ENCODE measurements at regions not wholly inside any gene's neighbourhood (a gene's known extent, or its start where the extent isn't known, plus 50 kb on each side); places are given as distances from the start of the nearest gene placed in this dataset.
"Not testable (repeated sequence)": the region's sequence is repeated elsewhere in the genome, so short reads cannot be mapped to it uniquely, and the experiment has no call there.

- no peak for DNase-seq
Observed at GRCh38 chr5:99544356-99544755, 615.5 kb upstream of the CHD1 start.

- DNase-seq: no peak
Observed at GRCh38 chr5:99543841-99544240, 615.0 kb upstream of the CHD1 start.

GRCh38 chr5:99534241-99534640 lies 605.4 kb upstream of the CHD1 start:
- DNase-seq: not testable (repeated sequence)

- not testable (repeated sequence) for DNase-seq
Observed at GRCh38 chr5:99521666-99522065, 592.9 kb upstream of the CHD1 start.

- not testable (repeated sequence) for DNase-seq
Observed at GRCh38 chr5:99515864-99516490, 587.2 kb upstream of the CHD1 start.

GRCh38 chr5:99510237-99510866 lies 581.5 kb upstream of the CHD1 start:
- not testable (repeated sequence) for DNase-seq

GRCh38 chr5:99509064-99509463 lies 580.3 kb upstream of the CHD1 start:
- DNase-seq: not testable (repeated sequence)

GRCh38 chr5:99495456-99495855 lies 566.6 kb upstream of the CHD1 start:
- not testable (repeated sequence) for DNase-seq

- not testable (repeated sequence) for DNase-seq
Observed at GRCh38 chr5:99478450-99478849, 549.6 kb upstream of the CHD1 start.

GRCh38 chr5:99473328-99473727 lies 544.5 kb upstream of the CHD1 start:
- DNase-seq: not testable (repeated sequence)

GRCh38 chr5:99471726-99472125 lies 542.9 kb upstream of the CHD1 start:
- DNase-seq: not testable (repeated sequence)

- DNase-seq: not testable (repeated sequence)
Observed at GRCh38 chr5:99471178-99471577, 542.4 kb upstream of the CHD1 start.

- not testable (repeated sequence) for DNase-seq
Observed at GRCh38 chr5:99470636-99471035, 541.8 kb upstream of the CHD1 start.

GRCh38 chr5:99460701-99461100 lies 531.9 kb upstream of the CHD1 start:
- no peak for DNase-seq

- no peak for DNase-seq
Observed at GRCh38 chr5:99453196-99453595, 524.4 kb upstream of the CHD1 start.

GRCh38 chr5:99449786-99450185 lies 521.0 kb upstream of the CHD1 start:
- DNase-seq: no peak

- no peak for DNase-seq
Observed at GRCh38 chr5:99445805-99446204, 517.0 kb upstream of the CHD1 start.

- DNase-seq: no peak
Observed at GRCh38 chr5:99441235-99441634, 512.4 kb upstream of the CHD1 start.

- DNase-seq: no peak
Observed at GRCh38 chr5:99438619-99439018, 509.8 kb upstream of the CHD1 start.

GRCh38 chr5:99437986-99438385 lies 509.2 kb upstream of the CHD1 start:
- DNase-seq: no peak

GRCh38 chr5:99423396-99423795 lies 494.6 kb upstream of the CHD1 start:
- not testable (repeated sequence) for DNase-seq

- DNase-seq: not testable (repeated sequence)
Observed at GRCh38 chr5:99418640-99419039, 489.8 kb upstream of the CHD1 start.

- not testable (repeated sequence) for DNase-seq
Observed at GRCh38 chr5:99410386-99410785, 481.6 kb upstream of the CHD1 start.

GRCh38 chr5:99404764-99405302 lies 476.0 kb upstream of the CHD1 start:
- DNase-seq: not testable (repeated sequence)
